KMS-11 (cell line): ENCODE measurements at regions not wholly inside any gene's neighbourhood (a gene's known extent, or its start where the extent isn't known, plus 50 kb on each side); places are given as distances from the start of the nearest gene placed in this dataset.

Experiments
- H2AFZ ChIP-seq: fragments of 200-600 bp; sonication (generic); 2 replicates; pipeline ENCODE4 v1.6.1; 2016; ENCODE audit warnings: antibody characterized with exemption, mixed run types, low read depth
- H3K27ac ChIP-seq: fragments of 200-600 bp; sonication (generic); 2 replicates; pipeline ENCODE4 v1.6.1; 2016; ENCODE audit warnings: mild to moderate bottlenecking, mixed run types
- H3K27me3 ChIP-seq: fragments of 200-600 bp; sonication (generic); 2 replicates; pipeline ENCODE4 v1.6.1; 2017; ENCODE audit warnings: mild to moderate bottlenecking, low read depth, mixed run types, moderate library complexity; ENCODE audit not compliant: insufficient read depth
- H3K36me3 ChIP-seq: fragments of 200-600 bp; sonication (generic); 2 replicates; pipeline ENCODE4 v1.6.1; 2017; ENCODE audit warnings: mild to moderate bottlenecking, mixed run types; ENCODE audit not compliant: insufficient read depth
- H3K4me1 ChIP-seq: fragments of 200-600 bp; sonication (generic); 2 replicates; pipeline ENCODE4 v1.6.1; 2016; ENCODE audit warnings: mild to moderate bottlenecking, low read depth, mixed run types; ENCODE audit not compliant: poor library complexity, severe bottlenecking
- H3K4me2 ChIP-seq: fragments of 200-600 bp; sonication (generic); 2 replicates; pipeline ENCODE4 v1.7.0; 2016; ENCODE audit warnings: mild to moderate bottlenecking, mixed run types
- H3K4me3 ChIP-seq: fragments of 200-600 bp; sonication (generic); IDR thresholded peaks from 2 replicates; pipeline ENCODE4 v1.6.1; 2017; ENCODE audit warnings: low read depth, low read length, mixed read lengths; ENCODE audit not compliant: insufficient read depth
- H3K79me2 ChIP-seq: fragments of 200-600 bp; sonication (generic); 2 replicates; pipeline ENCODE4 v1.6.1; 2016; ENCODE audit warnings: low read depth, mixed run types; ENCODE audit not compliant: insufficient read depth
- H3K9ac ChIP-seq: fragments of 200-600 bp; sonication (generic); 2 replicates; pipeline ENCODE4 v1.6.1; 2016; ENCODE audit warnings: mild to moderate bottlenecking, mixed run types
- H4K20me1 ChIP-seq: fragments of 200-600 bp; sonication (generic); 2 replicates; pipeline ENCODE4 v1.6.1; 2016; ENCODE audit warnings: mild to moderate bottlenecking, mixed run types; ENCODE audit not compliant: insufficient read depth
- CTCF ChIP-seq: fragments of 200-600 bp; sonication (generic); conservative IDR thresholded peaks from 2 replicates; pipeline ENCODE4 v1.6.1; 2017; ENCODE audit warnings: low read depth, mild to moderate bottlenecking, antibody characterized with exemption, low read length, moderate library complexity, mixed read lengths

- Histone ChIP-seq H3K27ac (no peak overlapping the region), H3K4me1 (no peaks in the 10 kb centered on the region), H3K79me2 (no peaks in the 10 kb centered on the region), H4K20me1 (no peaks in the 10 kb centered on the region), H3K4me3 (no peak overlapping the region), H3K36me3 (no peaks in the 10 kb centered on the region), H3K27me3 (no peaks in the 10 kb centered on the region), H2AFZ (no peak overlapping the region), H3K4me2 (no peak overlapping the region), H3K9ac (no peak overlapping the region)
- no peak for TF ChIP-seq CTCF
Measured at GRCh38 chr4:10295301-10295700, 161.9 kb downstream of the ZNF518B start.

- TF ChIP-seq CTCF, result no peak
- no peaks in the 10 kb centered on the region for H4K20me1 ChIP-seq
- no peak overlapping the region for H3K27ac ChIP-seq
- H3K4me2 ChIP-seq, result no peak overlapping the region
- no peak overlapping the region for H3K9ac ChIP-seq
- no peaks in the 10 kb centered on the region for H3K36me3 ChIP-seq
- H3K4me1 ChIP-seq, result no peaks in the 10 kb centered on the region
- H3K79me2 ChIP-seq, result no peaks in the 10 kb centered on the region
- no peaks in the 10 kb centered on the region for H3K27me3 ChIP-seq
- no peak overlapping the region for H3K4me3 ChIP-seq
- H2AFZ ChIP-seq, result no peak overlapping the region
Measured at GRCh38 chr4:10289538-10289906, 167.7 kb downstream of the ZNF518B start.

DNA sequence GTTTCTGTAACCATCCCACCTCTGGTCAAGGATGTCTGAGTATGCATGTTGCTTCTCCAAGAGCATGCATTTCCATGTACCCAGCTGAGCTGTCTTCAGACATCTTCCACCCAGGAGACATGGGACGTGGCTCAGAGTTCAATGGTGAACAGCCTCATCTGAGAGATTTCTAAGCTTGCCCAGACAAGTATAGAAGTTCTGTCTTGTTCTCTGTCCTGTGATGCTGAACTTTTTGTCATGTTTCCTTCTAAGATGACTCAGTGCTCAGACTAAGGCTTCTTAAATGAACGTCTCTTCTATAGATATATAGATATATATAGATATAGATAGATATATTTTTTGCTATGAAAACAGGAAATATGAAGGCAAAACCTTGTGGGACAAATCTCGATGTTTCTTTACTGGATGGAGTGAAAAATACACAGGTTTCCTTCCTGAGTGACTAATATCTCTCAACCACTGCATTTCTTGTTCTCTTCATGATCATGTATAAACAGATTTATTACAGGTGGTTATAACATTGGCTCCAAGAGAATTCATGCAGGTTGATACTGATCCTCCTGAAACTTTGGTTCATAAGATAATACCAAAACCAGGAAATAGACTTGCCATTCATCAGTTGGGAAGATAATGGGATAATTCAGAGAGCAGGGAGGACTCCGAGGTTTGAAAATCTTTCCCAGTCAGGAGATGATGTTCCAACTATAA, 168.2 kb downstream of the ZNF518B start:
- H3K9ac ChIP-seq, result no peak overlapping the region
- no peak overlapping the region for H3K4me3 ChIP-seq
- H4K20me1 ChIP-seq, result no peaks in the 10 kb centered on the region
- no peak overlapping the region for H2AFZ ChIP-seq
- no peaks in the 10 kb centered on the region for H3K4me1 ChIP-seq
- no peaks in the 10 kb centered on the region for H3K36me3 ChIP-seq
- no peaks in the 10 kb centered on the region for H3K27me3 ChIP-seq
- H3K27ac ChIP-seq, result no peak overlapping the region
- no peaks in the 10 kb centered on the region for H3K79me2 ChIP-seq
- no peak for TF ChIP-seq CTCF
- no peak overlapping the region for H3K4me2 ChIP-seq

DNA sequence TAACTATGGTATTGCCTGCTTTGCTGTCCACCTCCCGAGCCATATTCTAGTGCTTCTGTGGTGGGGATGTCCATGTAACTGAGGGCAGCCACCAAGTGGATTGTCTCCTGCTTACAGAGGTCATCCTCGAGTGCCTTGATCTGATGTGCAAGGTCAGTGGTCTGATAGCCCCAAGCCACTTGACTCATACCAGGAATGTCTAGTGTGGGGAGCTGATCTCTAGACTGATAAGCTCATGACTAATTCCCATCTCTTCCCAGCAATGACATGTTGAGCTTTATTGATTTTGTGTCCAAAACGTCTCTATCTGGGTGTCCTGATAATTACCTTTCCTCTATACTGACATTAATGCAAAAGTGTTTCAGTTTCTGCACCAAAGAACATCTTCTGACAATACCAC, 168.4 kb upstream of the WDR1 start:
- Histone ChIP-seq H4K20me1 (no peaks in the 10 kb centered on the region), H3K27me3 (no peaks in the 10 kb centered on the region), H3K9ac (no peak overlapping the region), H3K4me2 (no peak overlapping the region), H3K36me3 (no peaks in the 10 kb centered on the region), H3K79me2 (no peaks in the 10 kb centered on the region), H3K4me1 (no peaks in the 10 kb centered on the region), H3K27ac (no peak overlapping the region), H3K4me3 (no peak overlapping the region), H2AFZ (no peak overlapping the region)
- TF ChIP-seq CTCF, result no peak
